ENCODE measurements at regions not wholly inside any gene's neighbourhood (a gene's known extent, or its start where the extent isn't known, plus 50 kb on each side); places are given as distances from the start of the nearest gene placed in this dataset.
"Not testable (repeated sequence)": the region's sequence is repeated elsewhere in the genome, so short reads cannot be mapped to it uniquely, and the experiment has no call there.

- DNase-seq (ENCODE audit: low spot score) = no peak
Measured at GRCh38 chr12:131619106-131619642, 91.7 kb upstream of the SFSWAP start.

- no peak for DNase-seq (ENCODE audit: low spot score)
Measured at GRCh38 chr12:131619736-131620506, 91.0 kb upstream of the SFSWAP start.

GRCh38 chr12:131620520-131620919 lies 90.4 kb upstream of the SFSWAP start:
- DNase-seq (ENCODE audit: low spot score) = no peak

- DNase-seq (ENCODE audit: low spot score) = peak; percentile 42
Measured at GRCh38 chr12:131620946-131621681, 89.8 kb upstream of the SFSWAP start.

DNA sequence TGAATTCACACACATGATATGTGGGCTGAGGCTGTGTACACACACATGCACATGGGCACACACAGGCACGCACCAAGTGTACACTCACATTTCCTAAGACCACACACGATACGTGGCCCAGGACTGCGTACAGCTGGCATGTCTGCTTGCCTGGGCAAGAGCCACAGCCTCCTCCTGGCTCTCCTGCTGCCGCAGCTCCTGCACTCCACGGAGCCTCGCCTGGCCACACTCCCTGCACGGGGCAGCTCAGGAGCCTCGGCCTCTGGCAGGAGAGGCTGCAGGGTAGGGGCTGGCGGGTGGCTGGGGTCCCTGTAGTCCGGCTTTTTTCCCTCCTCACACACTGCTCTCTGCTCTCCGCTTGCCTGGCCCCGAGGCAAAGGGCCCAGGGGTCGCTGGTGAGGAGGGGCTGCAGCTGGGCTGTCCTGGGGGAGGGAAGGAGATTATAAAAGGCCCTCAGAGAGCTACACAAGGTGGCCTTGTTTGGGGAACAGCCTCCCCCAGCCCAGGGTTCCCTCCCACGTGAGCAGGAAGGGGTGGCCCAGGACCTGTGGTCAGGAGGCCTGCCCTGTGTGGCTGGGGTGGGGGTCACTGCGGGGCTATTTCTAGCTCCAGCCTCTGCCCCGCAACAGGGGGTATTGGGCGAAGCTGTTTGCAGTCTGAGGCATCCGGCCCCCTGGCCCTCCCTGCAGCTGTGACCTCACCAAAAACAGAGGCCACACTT lies 89.0 kb upstream of the SFSWAP start:
- DNase-seq (ENCODE audit: low spot score) = peak; percentile 25

- DNase-seq (ENCODE audit: low spot score) = no peak
Measured at GRCh38 chr12:131622422-131622955, 88.4 kb upstream of the SFSWAP start.

DNA sequence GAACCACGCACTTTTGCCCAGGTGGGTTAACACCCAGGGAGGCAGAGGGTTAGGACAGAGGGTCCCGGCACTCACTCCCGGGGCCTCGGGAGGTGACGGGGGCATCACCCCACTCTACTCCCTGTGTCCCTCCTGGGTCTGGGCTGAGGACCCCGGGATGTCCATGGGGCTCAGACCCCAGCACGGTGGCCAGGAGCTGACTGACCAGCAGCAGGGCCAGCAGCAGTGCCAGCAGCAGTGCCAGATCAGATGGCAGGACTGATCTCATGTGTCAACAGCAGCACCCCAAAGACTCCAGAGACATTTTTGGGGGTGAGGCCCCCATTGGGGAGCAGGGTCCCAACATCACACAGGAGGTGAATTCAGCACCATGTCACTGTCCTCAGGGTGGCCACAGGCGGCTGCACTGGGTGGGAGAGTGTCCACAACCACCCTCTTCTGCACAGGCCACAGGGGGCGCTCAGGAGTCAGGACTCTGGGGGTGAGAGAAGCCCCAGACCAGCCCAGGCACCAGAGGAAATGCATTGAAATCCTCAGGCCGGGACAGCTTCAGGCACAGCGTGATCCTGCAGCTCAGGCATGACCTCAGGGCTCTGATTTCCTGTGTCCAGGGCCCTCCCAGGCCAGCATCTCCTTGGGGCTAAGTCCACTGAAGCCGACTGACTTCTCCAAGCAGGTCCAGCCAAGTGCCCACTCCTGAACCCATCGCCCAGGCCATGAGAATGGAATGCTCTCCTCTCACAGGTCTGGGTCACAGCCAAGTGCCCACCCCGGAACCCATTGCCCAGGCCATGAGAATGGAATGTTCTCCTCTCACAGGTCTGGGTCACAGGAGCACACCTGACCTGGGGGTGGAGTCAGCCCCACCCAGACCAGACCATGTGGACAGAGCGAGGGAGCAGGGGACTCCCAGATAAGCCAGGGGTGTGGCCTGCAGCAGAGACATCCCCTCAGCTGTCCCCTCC lies 87.2 kb upstream of the SFSWAP start:
- not testable (repeated sequence) for DNase-seq (ENCODE audit: low spot score)

- DNase-seq (ENCODE audit: low spot score) = not testable (repeated sequence)
Measured at GRCh38 chr12:131624369-131624739, 86.5 kb upstream of the SFSWAP start.

- not testable (repeated sequence) for DNase-seq (ENCODE audit: low spot score)
Measured at GRCh38 chr12:131624756-131625501, 86.0 kb upstream of the SFSWAP start.

DNA sequence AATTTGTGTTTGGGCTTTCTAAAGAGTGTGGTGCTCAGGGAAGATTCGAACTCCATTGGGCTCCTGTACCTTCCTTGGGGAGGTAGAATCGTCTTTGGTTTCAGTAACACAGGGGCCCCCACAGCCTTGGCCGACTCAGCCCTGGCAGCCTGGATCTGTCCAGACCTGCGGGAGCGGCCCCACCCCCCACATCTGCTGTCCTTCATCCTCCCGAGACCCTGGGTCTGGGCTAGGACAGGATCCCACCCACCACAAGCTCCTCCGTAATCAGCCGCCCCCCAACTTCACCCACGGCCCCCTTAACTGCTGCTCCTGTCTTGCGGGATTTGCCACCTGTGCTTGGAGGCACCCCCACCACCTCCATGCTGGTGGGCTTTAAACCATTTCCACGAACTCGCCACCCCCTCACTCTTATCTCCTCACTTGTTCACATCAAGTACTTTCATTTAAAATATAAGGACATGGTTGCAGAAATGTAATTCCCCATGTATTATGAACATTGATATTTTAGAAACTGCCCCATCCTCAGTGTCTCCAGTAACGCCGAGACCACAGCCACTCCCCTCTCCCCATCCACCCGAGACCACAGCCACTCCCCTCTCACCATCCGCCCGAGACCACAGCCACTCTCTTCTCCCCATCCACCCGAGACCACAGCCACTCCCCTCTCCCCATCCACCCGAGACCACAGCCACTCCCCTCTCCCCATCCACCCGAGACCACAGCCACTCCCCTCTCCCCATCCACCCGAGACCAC lies 84.7 kb upstream of the SFSWAP start:
- not testable (repeated sequence) for DNase-seq (ENCODE audit: low spot score)

DNA sequence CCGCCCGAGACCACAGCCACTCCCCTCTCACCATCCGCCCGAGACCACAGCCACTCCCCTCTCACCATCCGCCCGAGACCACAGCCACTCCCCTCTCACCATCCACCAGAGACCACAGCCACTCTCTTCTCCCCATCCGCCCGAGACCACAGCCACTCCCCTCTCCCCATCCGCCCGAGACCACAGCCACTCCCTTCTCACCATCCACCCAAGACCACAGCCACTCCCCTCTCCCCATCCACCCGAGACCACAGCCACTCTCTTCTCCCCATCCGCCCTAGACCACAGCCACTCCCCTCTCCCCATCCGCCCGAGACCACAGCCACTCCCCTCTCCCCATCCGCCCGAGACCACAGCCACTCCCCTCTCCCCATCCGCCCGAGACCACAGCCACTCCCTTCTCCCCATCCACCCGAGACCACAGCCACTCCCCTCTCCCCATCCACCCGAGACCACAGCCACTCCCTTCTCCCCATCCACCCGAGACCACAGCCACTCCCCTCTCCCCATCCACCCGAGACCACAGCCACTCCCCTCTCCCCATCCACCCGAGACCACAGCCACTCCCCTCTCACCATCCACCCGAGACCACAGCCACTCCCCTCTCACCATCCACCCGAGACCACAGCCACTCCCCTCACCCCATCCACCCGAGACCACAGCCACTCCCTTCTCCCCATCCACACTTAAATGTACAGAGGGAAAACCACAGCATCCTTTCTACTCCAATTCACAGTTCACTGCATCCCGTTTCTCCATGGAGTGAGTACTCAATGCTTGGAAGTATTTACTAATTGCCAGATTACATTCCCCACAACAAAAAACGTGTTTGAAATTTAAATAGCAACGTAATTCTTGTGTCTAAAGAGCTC lies 83.5 kb upstream of the SFSWAP start:
- not testable (repeated sequence) for DNase-seq (ENCODE audit: low spot score)

GRCh38 chr12:131628023-131628740 lies 82.7 kb upstream of the SFSWAP start:
- no peak for DNase-seq (ENCODE audit: low spot score)

DNA sequence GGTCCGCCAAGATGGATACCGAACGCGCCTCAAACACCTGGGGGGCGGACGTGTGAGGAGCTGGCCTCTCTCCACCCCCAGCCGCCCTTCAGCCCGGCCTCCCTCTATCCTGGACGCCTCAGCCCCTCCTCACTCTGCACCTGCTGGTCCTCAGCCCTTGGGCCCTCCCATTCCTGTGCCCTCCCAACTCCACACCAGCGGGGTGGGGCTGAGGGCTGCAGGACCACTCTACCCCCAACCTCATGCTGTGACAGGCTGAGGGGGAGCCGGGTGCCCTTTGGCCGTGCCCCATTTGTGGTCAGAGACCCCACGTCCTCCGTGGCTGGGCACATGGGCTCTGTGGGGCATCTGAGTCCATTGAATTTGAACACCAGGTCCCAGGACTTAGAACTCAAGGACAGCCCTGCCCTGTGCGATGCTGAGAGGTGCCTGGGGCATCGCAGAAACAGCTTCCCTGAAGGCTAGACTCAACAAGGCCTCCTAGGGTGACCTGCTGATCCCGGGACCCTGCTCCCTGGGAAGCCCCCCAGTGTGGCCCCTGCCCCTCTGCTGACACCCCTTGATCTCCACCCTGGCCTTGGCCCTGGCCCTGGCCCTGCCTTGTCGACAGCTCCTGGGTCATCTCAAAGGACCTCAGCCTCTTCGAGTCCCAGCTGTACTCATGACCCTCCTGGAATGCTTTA lies 82.0 kb upstream of the SFSWAP start:
- no peak for DNase-seq (ENCODE audit: low spot score)

DNA sequence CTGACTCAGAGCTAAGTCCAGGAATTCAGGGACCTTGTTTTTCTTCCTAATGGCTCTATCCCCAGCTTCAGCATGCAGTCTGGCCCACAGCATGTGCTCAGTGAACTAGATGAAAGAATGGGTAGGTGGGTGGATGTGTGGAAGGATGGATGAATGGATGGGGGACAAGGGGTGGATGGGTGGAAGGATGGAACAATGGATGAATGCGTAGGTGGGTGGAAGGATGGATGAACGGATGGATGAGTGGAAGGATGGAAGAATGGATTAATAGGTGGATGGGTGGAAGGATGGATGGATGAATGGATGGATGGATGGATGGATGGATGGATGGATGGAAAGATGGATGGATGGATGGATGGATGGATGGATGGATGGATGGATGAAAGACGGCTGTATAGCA lies 79.7 kb upstream of the SFSWAP start:
- no peak for DNase-seq (ENCODE audit: low spot score)

- DNase-seq (ENCODE audit: low spot score) = not testable (repeated sequence)
Measured at GRCh38 chr12:131631889-131632651, 78.8 kb upstream of the SFSWAP start.

GRCh38 chr12:131632652-131633023 lies 78.3 kb upstream of the SFSWAP start:
- DNase-seq (ENCODE audit: low spot score) = not testable (repeated sequence)

GRCh38 chr12:131633610-131634009 lies 77.3 kb upstream of the SFSWAP start:
- DNase-seq (ENCODE audit: low spot score) = not testable (repeated sequence)

Data from COLO829 (cell line).